ENCODE measurements at regions not wholly inside any gene's neighbourhood (a gene's known extent, or its start where the extent isn't known, plus 50 kb on each side); places are given as distances from the start of the nearest gene placed in this dataset.

DNA sequence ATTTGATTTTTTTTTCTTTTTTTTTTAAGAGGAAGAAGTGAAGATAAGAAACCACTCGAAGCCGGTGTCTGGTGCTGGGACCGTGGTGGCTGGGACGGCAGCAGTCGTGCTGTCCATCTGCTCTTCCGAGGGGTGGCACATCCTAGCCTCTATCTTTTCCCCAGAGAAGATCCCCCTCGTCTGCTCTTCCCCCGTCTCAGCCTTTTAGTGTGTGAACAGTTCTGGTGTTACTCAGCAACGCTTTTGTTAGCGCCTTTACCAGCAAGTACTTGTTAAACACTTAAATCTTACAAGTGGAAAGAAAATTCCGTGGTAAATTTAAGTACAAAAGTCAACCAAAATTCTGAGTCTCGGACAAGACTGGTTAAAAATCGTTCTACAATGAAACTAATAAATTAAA, 90.1 kb downstream of the RSPH3 start:
- Histone ChIP-seq H3K27ac (peak overlapping the region; percentile 12; the same call in 1 of the 2 replicates), H3K36me3 (ENCODE audit: insufficient read depth, low read length) (no peaks in the 10 kb centered on the region), H3K4me3 (no peak overlapping the region; the same call in 1 of the 2 replicates), H3K9ac (ENCODE audit: insufficient read length) (peak overlapping the region; percentile 30), H3K9me3 (ENCODE audit: low read depth, low read length) (peaks cover 5% of the 10 kb centered on the region; the same call in 1 of the 2 replicates)
- TF ChIP-seq FOXP2 (optimal IDR thresholded peaks at IDR 0.05; ENCODE audit: control extremely low read depth, extremely low read length, insufficient read depth) = no peak
- no peak for TF ChIP-seq POLR2AphosphoS5 (IDR thresholded peaks at IDR 0.05; ENCODE audit: borderline replicate concordance, low read depth, low read length)
- TF ChIP-seq EZH2 (IDR thresholded peaks at IDR 0.05) = no peak
- no peak for DNase-seq (ENCODE audit: low read depth, low spot score)

DNA sequence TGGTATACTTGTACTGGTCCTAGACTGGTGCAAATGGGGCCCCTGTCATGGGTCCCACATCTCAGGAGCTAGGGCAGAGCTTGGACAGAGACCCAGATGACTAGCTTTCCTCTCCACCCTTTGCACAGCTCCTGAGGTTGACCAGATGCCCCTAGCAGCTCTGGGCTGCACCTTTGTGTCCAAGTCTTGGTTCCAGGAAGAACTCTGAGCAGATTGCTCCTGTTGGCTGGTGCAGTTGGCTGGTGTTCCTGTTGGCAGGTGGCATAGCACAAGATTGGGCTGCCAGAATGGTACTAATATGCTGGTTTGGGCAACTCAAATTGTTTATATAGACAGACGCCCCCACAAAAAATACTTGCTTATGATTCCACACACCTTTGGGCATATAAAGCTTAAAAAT, 89.4 kb upstream of the EZR start:
- no peak for DNase-seq (ENCODE audit: low read depth, low spot score)
- no peak overlapping the region for H3K4me3 ChIP-seq
- peaks cover 9% of the 10 kb centered on the region; the same call in 1 of the 2 replicates for H3K9me3 ChIP-seq (ENCODE audit: low read depth, low read length)
- H3K9ac ChIP-seq (ENCODE audit: insufficient read length) = no peak overlapping the region
- no peaks in the 10 kb centered on the region for H3K36me3 ChIP-seq (ENCODE audit: insufficient read depth, low read length)
- TF ChIP-seq POLR2AphosphoS5 (IDR thresholded peaks at IDR 0.05; ENCODE audit: borderline replicate concordance, low read depth, low read length) (no peak), FOXP2 (optimal IDR thresholded peaks at IDR 0.05; ENCODE audit: control extremely low read depth, extremely low read length, insufficient read depth) (no peak), EZH2 (IDR thresholded peaks at IDR 0.05) (no peak)
- no peak overlapping the region for H3K27ac ChIP-seq

DNA sequence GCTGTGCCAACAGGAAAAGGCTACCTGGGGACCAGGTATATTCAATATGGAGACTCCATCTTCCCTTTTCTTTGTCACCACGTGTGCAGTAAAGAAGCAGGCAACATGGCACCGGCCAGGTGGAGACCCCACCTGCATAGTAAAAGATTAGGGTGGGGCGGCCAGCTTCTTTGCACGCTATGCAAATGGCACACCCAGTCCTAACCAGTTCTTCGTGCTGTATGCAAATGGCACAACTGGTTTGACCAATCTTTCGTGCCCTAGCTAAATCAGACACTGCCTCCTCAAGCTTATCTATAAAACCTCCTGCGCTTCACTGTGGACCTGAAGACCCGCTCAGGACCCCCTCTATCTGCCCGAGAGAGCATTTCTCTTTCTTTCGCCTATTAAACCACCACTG, 88.8 kb upstream of the EZR start:
- H3K9ac ChIP-seq (ENCODE audit: insufficient read length) = no peak overlapping the region

DNA sequence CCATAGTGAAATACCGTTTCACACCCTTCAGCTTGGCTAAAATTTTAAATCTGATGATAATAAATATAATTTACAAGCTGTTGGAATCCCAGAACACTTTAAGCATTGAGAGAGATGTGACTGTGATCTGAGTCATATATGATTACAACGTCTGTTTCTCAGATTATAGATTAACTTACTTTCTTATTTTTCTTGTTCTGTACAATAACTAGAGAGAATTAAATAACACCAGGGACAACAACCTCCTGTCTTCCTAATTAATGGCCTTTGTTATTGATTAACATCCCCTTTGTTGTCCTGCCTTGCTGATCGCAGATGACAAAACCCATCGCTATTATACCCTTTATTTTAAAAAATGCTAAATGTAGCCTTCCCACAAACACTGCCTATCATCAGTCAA, 87.8 kb upstream of the EZR start:
- no peak for DNase-seq (ENCODE audit: low read depth, low spot score)
- no peak overlapping the region for H3K27ac ChIP-seq
- TF ChIP-seq POLR2AphosphoS5 (IDR thresholded peaks at IDR 0.05; ENCODE audit: borderline replicate concordance, low read depth, low read length) (no peak), FOXP2 (optimal IDR thresholded peaks at IDR 0.05; ENCODE audit: control extremely low read depth, extremely low read length, insufficient read depth) (no peak), EZH2 (IDR thresholded peaks at IDR 0.05) (no peak)
- no peaks in the 10 kb centered on the region for H3K36me3 ChIP-seq (ENCODE audit: insufficient read depth, low read length)
- H3K4me3 ChIP-seq = no peak overlapping the region
- no peak overlapping the region for H3K9ac ChIP-seq (ENCODE audit: insufficient read length)
- peaks cover 9% of the 10 kb centered on the region; the same call in 1 of the 2 replicates for H3K9me3 ChIP-seq (ENCODE audit: low read depth, low read length)

More for the DNA sequence above, 88.8 kb upstream of the EZR start:
- no peak for TF ChIP-seq FOXP2 (optimal IDR thresholded peaks at IDR 0.05; ENCODE audit: control extremely low read depth, extremely low read length, insufficient read depth)
- no peak for TF ChIP-seq POLR2AphosphoS5 (IDR thresholded peaks at IDR 0.05; ENCODE audit: borderline replicate concordance, low read depth, low read length)
- TF ChIP-seq EZH2 (IDR thresholded peaks at IDR 0.05) = no peak
- Histone ChIP-seq H3K4me3 (no peak overlapping the region), H3K9me3 (ENCODE audit: low read depth, low read length) (peaks cover 9% of the 10 kb centered on the region; the same call in 1 of the 2 replicates), H3K36me3 (ENCODE audit: insufficient read depth, low read length) (no peaks in the 10 kb centered on the region), H3K27ac (no peak overlapping the region)
- no peak for DNase-seq (ENCODE audit: low read depth, low spot score)

DNA sequence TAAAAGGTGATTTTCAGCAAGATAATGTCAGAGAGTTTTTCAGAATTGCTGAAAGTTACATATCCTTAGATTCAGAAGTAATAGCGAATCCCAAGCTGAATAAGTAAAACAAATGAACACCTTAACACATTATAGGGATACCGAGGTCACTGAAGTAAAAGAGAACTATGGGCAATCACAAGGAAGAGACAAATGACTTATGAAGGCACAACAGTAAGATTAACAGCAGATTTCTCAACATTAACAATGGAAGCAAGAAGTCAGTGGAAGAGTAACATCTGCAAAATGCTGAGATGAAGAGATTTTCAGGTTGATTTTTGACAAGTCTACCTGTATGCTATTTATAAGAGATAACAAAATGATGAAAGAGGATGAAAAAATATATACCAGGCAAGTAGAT, 86.1 kb upstream of the EZR start:
- H3K4me3 ChIP-seq = no peak overlapping the region
- H3K9ac ChIP-seq (ENCODE audit: insufficient read length) = no peak overlapping the region
- no peak for TF ChIP-seq EZH2 (IDR thresholded peaks at IDR 0.05)
- TF ChIP-seq POLR2AphosphoS5 (IDR thresholded peaks at IDR 0.05; ENCODE audit: borderline replicate concordance, low read depth, low read length) = no peak
- no peak overlapping the region for H3K27ac ChIP-seq
- no peak for DNase-seq (ENCODE audit: low read depth, low spot score)
- H3K9me3 ChIP-seq (ENCODE audit: low read depth, low read length) = peaks cover 9% of the 10 kb centered on the region; the same call in 1 of the 2 replicates
- no peaks in the 10 kb centered on the region for H3K36me3 ChIP-seq (ENCODE audit: insufficient read depth, low read length)

DNA sequence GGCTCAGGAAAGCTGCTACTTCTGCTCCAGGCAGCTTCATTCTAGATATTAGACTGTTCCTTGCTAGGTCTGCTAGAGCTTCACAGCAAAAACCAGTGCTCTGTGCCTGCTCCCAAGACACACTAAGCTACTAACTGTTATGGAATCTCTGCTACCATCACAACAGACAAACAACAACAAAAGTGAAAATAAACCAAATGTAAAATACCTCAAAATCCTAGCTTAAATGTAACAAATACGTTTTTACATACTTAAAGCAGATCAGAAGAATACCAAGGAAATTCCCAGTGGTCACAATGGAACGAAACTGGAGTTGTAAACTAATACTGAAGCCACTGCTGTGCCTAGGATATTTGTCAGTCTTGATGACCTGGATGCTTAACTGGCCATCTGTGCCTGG, 84.6 kb upstream of the EZR start:
- Histone ChIP-seq H3K27ac (no peak overlapping the region), H3K4me3 (no peak overlapping the region), H3K36me3 (ENCODE audit: insufficient read depth, low read length) (no peaks in the 10 kb centered on the region), H3K9ac (ENCODE audit: insufficient read length) (no peak overlapping the region), H3K9me3 (ENCODE audit: low read depth, low read length) (peaks cover 9% of the 10 kb centered on the region; the same call in 1 of the 2 replicates)
- TF ChIP-seq FOXP2 (optimal IDR thresholded peaks at IDR 0.05; ENCODE audit: control extremely low read depth, extremely low read length, insufficient read depth) (no peak), POLR2AphosphoS5 (IDR thresholded peaks at IDR 0.05; ENCODE audit: borderline replicate concordance, low read depth, low read length) (no peak), EZH2 (IDR thresholded peaks at IDR 0.05) (no peak)
- no peak for DNase-seq (ENCODE audit: low read depth, low spot score)

DNA sequence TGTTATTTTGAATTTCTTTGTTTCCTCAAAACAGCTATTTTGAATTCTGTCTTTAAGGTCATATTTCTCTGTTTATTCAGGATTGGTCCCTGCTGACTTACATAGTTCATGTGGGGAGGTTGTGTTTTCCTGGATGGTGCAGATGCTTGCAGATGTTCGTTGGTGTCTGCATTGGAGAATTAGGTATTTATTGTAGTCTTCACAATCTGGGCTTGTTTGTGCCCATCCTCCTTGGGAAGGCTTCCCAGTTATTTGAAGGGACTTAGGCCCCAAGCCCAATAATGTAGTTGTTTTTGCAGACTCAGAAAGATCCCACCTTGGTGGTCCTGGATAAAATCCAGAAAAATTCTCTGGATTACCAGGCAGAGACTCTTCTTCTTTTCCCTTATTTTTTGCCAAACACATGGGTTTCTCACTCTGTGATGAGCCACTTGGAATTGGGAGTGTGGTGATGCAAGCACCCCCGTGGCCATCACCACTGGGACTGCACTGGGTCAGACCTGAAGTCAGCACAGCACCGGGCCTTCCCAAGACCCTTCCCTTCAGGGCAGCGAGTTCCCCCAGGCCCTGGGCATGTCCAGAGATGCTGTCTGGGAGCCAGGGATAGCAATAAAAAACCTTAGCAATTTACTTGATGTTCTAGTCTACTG, 81.6 kb upstream of the EZR start:
- Histone ChIP-seq H3K9me3 (ENCODE audit: low read depth, low read length) (peaks cover 7% of the 10 kb centered on the region; the same call in 1 of the 2 replicates), H3K4me3 (no peak overlapping the region), H3K9ac (ENCODE audit: insufficient read length) (no peak overlapping the region), H3K27ac (no peak overlapping the region), H3K36me3 (ENCODE audit: insufficient read depth, low read length) (no peaks in the 10 kb centered on the region)
- TF ChIP-seq FOXP2 (optimal IDR thresholded peaks at IDR 0.05; ENCODE audit: control extremely low read depth, extremely low read length, insufficient read depth) (no peak), EZH2 (IDR thresholded peaks at IDR 0.05) (no peak), POLR2AphosphoS5 (IDR thresholded peaks at IDR 0.05; ENCODE audit: borderline replicate concordance, low read depth, low read length) (no peak)
- no peak for DNase-seq (ENCODE audit: low read depth, low spot score)

DNA sequence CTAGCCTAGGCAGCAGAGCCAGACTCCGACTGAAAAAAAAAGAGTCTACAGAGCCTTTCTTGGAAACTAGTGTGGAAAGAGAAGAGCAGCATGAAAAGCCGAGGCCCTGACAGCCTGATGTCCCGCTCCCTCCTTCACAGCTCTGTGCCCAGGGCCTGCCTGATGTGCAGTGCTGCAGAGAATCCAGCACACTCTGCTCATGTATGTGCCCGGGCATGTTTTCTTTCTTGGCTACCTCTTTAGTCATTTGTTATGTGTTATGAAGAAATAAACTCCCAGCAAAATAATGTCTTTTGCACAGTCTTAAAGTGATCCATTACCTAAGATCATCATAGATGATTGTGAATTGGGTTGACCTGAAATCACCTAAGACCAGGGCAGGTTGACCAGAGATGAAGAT, 78.1 kb upstream of the EZR start:
- TF ChIP-seq EZH2 (IDR thresholded peaks at IDR 0.05) = no peak
- no peak for TF ChIP-seq FOXP2 (optimal IDR thresholded peaks at IDR 0.05; ENCODE audit: control extremely low read depth, extremely low read length, insufficient read depth)
- Histone ChIP-seq H3K9me3 (ENCODE audit: low read depth, low read length) (no peaks in the 10 kb centered on the region), H3K9ac (ENCODE audit: insufficient read length) (no peak overlapping the region), H3K27ac (no peak overlapping the region), H3K36me3 (ENCODE audit: insufficient read depth, low read length) (no peaks in the 10 kb centered on the region), H3K4me3 (no peak overlapping the region)
- no peak for DNase-seq (ENCODE audit: low read depth, low spot score)

DNA sequence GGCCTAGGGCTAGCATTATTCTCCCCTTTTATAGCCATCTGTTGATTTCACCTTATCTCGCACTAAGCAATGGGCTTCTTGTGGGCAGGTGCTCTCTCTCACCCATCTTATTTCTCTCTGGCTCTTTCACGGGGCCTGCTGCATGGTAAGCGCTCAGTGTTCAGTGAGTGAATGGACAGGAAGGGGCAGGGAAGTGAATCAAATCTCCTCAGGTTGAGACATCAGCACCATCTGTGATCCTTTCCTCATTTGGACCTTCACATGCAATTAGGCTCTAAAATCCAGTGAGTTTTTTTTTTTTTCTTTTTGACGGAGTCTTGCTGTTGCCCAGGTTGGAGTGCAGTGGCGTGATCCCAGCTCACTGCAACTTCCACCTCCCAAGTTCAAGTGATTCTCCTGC, 76.5 kb upstream of the EZR start:
- Histone ChIP-seq H3K27ac (no peak overlapping the region), H3K9ac (ENCODE audit: insufficient read length) (no peak overlapping the region), H3K9me3 (ENCODE audit: low read depth, low read length) (no peaks in the 10 kb centered on the region), H3K36me3 (ENCODE audit: insufficient read depth, low read length) (no peaks in the 10 kb centered on the region), H3K4me3 (no peak overlapping the region)
- TF ChIP-seq FOXP2 (optimal IDR thresholded peaks at IDR 0.05; ENCODE audit: control extremely low read depth, extremely low read length, insufficient read depth) = no peak
- TF ChIP-seq POLR2AphosphoS5 (IDR thresholded peaks at IDR 0.05; ENCODE audit: borderline replicate concordance, low read depth, low read length) = no peak
- no peak for TF ChIP-seq EZH2 (IDR thresholded peaks at IDR 0.05)
- DNase-seq (ENCODE audit: low read depth, low spot score) = no peak
